ENCODE measurements at regions not wholly inside any gene's neighbourhood (a gene's known extent, or its start where the extent isn't known, plus 50 kb on each side); places are given as distances from the start of the nearest gene placed in this dataset.

GRCh38 chr3:163541629-163542028, 1536.7 kb downstream of the SI start:
- Histone ChIP-seq H3K27ac (ENCODE audit: low read depth, low read length) (no peak overlapping the region), H3F3A (ENCODE audit: control insufficient read depth, insufficient read depth) (no peaks in the 10 kb centered on the region), H3K79me2 (ENCODE audit: control insufficient read depth, low read length) (no peaks in the 10 kb centered on the region), H3K4me1 (ENCODE audit: control insufficient read depth, low read length) (no peaks in the 10 kb centered on the region), H3K36me3 (ENCODE audit: control insufficient read depth, low read length) (no peaks in the 10 kb centered on the region), H3K9me3 (ENCODE audit: control insufficient read depth, insufficient read depth, low read length) (no peaks in the 10 kb centered on the region), H3K4me2 (ENCODE audit: low read length) (no peak overlapping the region), H4K20me1 (ENCODE audit: control insufficient read depth, insufficient read depth, low read depth, low read length) (no peaks in the 10 kb centered on the region), H3K9me2 (replicated peaks; ENCODE audit: control insufficient read depth, low read length) (no peaks in the 10 kb centered on the region), H3K27me3 (ENCODE audit: control insufficient read depth, low read length) (no peaks in the 10 kb centered on the region), H3K4me3 (ENCODE audit: low read length) (no peak overlapping the region)
- no peak for TF ChIP-seq CTCF (IDR thresholded peaks at IDR 0.05; ENCODE audit: low read depth, low read length, poor library complexity, severe bottlenecking)
- no peak for TF ChIP-seq EZH2phosphoT487 (IDR thresholded peaks at IDR 0.05; ENCODE audit: borderline replicate concordance, low read length)

GRCh38 chr3:163538387-163538786, 1539.9 kb downstream of the SI start:
- Histone ChIP-seq H3K4me3 (ENCODE audit: low read length) (no peak overlapping the region), H3K9me3 (ENCODE audit: control insufficient read depth, insufficient read depth, low read length) (no peaks in the 10 kb centered on the region), H3K27me3 (ENCODE audit: control insufficient read depth, low read length) (no peaks in the 10 kb centered on the region), H3K79me2 (ENCODE audit: control insufficient read depth, low read length) (no peaks in the 10 kb centered on the region), H3K4me1 (ENCODE audit: control insufficient read depth, low read length) (no peaks in the 10 kb centered on the region), H3K9me2 (replicated peaks; ENCODE audit: control insufficient read depth, low read length) (no peaks in the 10 kb centered on the region), H3K4me2 (ENCODE audit: low read length) (no peak overlapping the region), H3F3A (ENCODE audit: control insufficient read depth, insufficient read depth) (no peaks in the 10 kb centered on the region), H3K27ac (ENCODE audit: low read depth, low read length) (no peak overlapping the region), H3K36me3 (ENCODE audit: control insufficient read depth, low read length) (no peaks in the 10 kb centered on the region), H4K20me1 (ENCODE audit: control insufficient read depth, insufficient read depth, low read depth, low read length) (no peaks in the 10 kb centered on the region)
- TF ChIP-seq EZH2phosphoT487 (IDR thresholded peaks at IDR 0.05; ENCODE audit: borderline replicate concordance, low read length) (no peak), CTCF (IDR thresholded peaks at IDR 0.05; ENCODE audit: low read depth, low read length, poor library complexity, severe bottlenecking) (no peak)

DNA sequence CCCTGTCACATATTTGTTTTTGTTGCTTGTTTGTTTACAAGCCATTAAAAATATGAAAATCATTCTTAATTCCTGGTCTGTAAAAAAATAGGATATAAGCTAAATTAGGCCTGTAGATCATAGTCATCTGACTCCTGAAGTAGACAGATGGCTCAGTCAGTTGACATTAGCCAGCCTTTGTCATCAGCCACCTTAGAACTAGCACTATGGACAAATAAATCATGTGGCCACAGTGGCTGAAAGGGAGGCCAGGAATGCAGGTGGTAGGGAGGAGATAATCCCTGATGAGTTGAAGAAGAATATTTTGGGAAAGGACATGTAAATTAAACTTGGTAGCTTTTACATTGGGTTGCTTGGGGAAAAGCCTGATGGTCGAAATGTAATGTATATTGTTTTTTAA, 1544.9 kb downstream of the SI start:
- H3K9me2 ChIP-seq (replicated peaks; ENCODE audit: control insufficient read depth, low read length), result no peaks in the 10 kb centered on the region
- no peaks in the 10 kb centered on the region for H3F3A ChIP-seq (ENCODE audit: control insufficient read depth, insufficient read depth)
- no peak overlapping the region for H3K4me2 ChIP-seq (ENCODE audit: low read length)
- no peaks in the 10 kb centered on the region for H3K36me3 ChIP-seq (ENCODE audit: control insufficient read depth, low read length)
- TF ChIP-seq EZH2phosphoT487 (IDR thresholded peaks at IDR 0.05; ENCODE audit: borderline replicate concordance, low read length), result no peak
- no peak for TF ChIP-seq CTCF (IDR thresholded peaks at IDR 0.05; ENCODE audit: low read depth, low read length, poor library complexity, severe bottlenecking)
- no peaks in the 10 kb centered on the region for H3K27me3 ChIP-seq (ENCODE audit: control insufficient read depth, low read length)
- H3K4me3 ChIP-seq (ENCODE audit: low read length), result no peak overlapping the region
- H3K79me2 ChIP-seq (ENCODE audit: control insufficient read depth, low read length), result no peaks in the 10 kb centered on the region
- no peaks in the 10 kb centered on the region for H3K9me3 ChIP-seq (ENCODE audit: control insufficient read depth, insufficient read depth, low read length)
- no peaks in the 10 kb centered on the region for H4K20me1 ChIP-seq (ENCODE audit: control insufficient read depth, insufficient read depth, low read depth, low read length)
- H3K4me1 ChIP-seq (ENCODE audit: control insufficient read depth, low read length), result no peaks in the 10 kb centered on the region
- no peak overlapping the region for H3K27ac ChIP-seq (ENCODE audit: low read depth, low read length)

- Histone ChIP-seq H3K4me2 (ENCODE audit: low read length) (no peak overlapping the region), H4K20me1 (ENCODE audit: control insufficient read depth, insufficient read depth, low read depth, low read length) (no peaks in the 10 kb centered on the region), H3K27ac (ENCODE audit: low read depth, low read length) (no peak overlapping the region), H3F3A (ENCODE audit: control insufficient read depth, insufficient read depth) (no peaks in the 10 kb centered on the region), H3K36me3 (ENCODE audit: control insufficient read depth, low read length) (no peaks in the 10 kb centered on the region), H3K9me2 (replicated peaks; ENCODE audit: control insufficient read depth, low read length) (no peaks in the 10 kb centered on the region), H3K79me2 (ENCODE audit: control insufficient read depth, low read length) (no peaks in the 10 kb centered on the region), H3K27me3 (ENCODE audit: control insufficient read depth, low read length) (no peaks in the 10 kb centered on the region), H3K4me1 (ENCODE audit: control insufficient read depth, low read length) (no peaks in the 10 kb centered on the region), H3K4me3 (ENCODE audit: low read length) (no peak overlapping the region), H3K9me3 (ENCODE audit: control insufficient read depth, insufficient read depth, low read length) (no peaks in the 10 kb centered on the region)
- TF ChIP-seq CTCF (IDR thresholded peaks at IDR 0.05; ENCODE audit: low read depth, low read length, poor library complexity, severe bottlenecking) (no peak), EZH2phosphoT487 (IDR thresholded peaks at IDR 0.05; ENCODE audit: borderline replicate concordance, low read length) (no peak)
Observed at GRCh38 chr3:163523375-163523774, 1554.9 kb downstream of the SI start.

Data from DOHH2 (cell line).